ENCODE measurements at regions not wholly inside any gene's neighbourhood (a gene's known extent, or its start where the extent isn't known, plus 50 kb on each side); places are given as distances from the start of the nearest gene placed in this dataset.
"Not testable (repeated sequence)": the region's sequence is repeated elsewhere in the genome, so short reads cannot be mapped to it uniquely, and the experiment has no call there.

- intact Hi-C loops (cut with DNase I), result no loop called here
- ATAC-seq (peak; percentile 38 to 81 (median 74)), DNase-seq (peak; percentile 77 to 83)
- 17 to 19% (median 18%) methylated on average over 4 of the region's 4 CpGs for WGBS, 3 donors
- Histone ChIP-seq H3K4me1 (no peaks in the 10 kb centered on the region), H3K36me3 (ENCODE audit: insufficient read depth in 1 of 2, low read depth in 1 of 2) (no peaks in the 10 kb centered on the region), H3K27me3 (ENCODE audit: insufficient read depth in 3 of 3, low read length in 2 of 3) (peaks cover 0 to 7% (median 6%) of the 10 kb centered on the region in 3 donors), H3K9me3 (no peaks in the 10 kb centered on the region), H3K4me3 (no peak overlapping the region), H3K27ac (no peak overlapping the region)
- no peak for TF ChIP-seq CTCF (IDR thresholded peaks at IDR 0.05)
These were observed 64.1 kb upstream of the PDZD8 start for GRCh38 chr10:117439243-117439912.

GRCh38 chr10:117432866-117433265 lies 57.6 kb upstream of the PDZD8 start:
- ATAC-seq, result no peak
- H3K36me3 ChIP-seq (ENCODE audit: insufficient read depth in 1 of 2, low read depth in 1 of 2), result no peaks in the 10 kb centered on the region
- no peaks in the 10 kb centered on the region for H3K9me3 ChIP-seq
- intact Hi-C loops (cut with DNase I), result no loop called here
- DNase-seq, result no peak
- WGBS, 3 donors, result 67 to 69% (median 68%) methylated on average over 4 of the region's 4 CpGs
- no peak for TF ChIP-seq CTCF (IDR thresholded peaks at IDR 0.05)
- peaks cover 0 to 10% (median 9%) of the 10 kb centered on the region in 3 donors for H3K27me3 ChIP-seq (ENCODE audit: insufficient read depth in 3 of 3, low read length in 2 of 3)
- no peaks in the 10 kb centered on the region for H3K4me1 ChIP-seq
- no peak overlapping the region for H3K4me3 ChIP-seq
- H3K27ac ChIP-seq, result no peak overlapping the region

GRCh38 chr10:117431160-117431559 lies 55.9 kb upstream of the PDZD8 start:
- Histone ChIP-seq H3K4me3 (no peak overlapping the region), H3K36me3 (ENCODE audit: insufficient read depth in 1 of 2, low read depth in 1 of 2) (no peaks in the 10 kb centered on the region), H3K27ac (no peak overlapping the region), H3K9me3 (no peaks in the 10 kb centered on the region), H3K4me1 (no peaks in the 10 kb centered on the region), H3K27me3 (ENCODE audit: insufficient read depth in 3 of 3, low read length in 2 of 3) (peaks cover 0 to 9% (median 6%) of the 10 kb centered on the region in 3 donors)
- DNase-seq (no peak), ATAC-seq (no peak)
- intact Hi-C loops (cut with DNase I), result no loop called here
- no peak for TF ChIP-seq CTCF (IDR thresholded peaks at IDR 0.05)
- WGBS, 3 donors, result 60 to 70% (median 60%) methylated on average over 4 of the region's 4 CpGs

GRCh38 chr10:117430535-117430934 lies 55.3 kb upstream of the PDZD8 start:
- H3K27me3 ChIP-seq (ENCODE audit: insufficient read depth in 3 of 3, low read length in 2 of 3); H3K36me3 ChIP-seq (ENCODE audit: insufficient read depth in 1 of 2, low read depth in 1 of 2); DNase-seq; intact Hi-C loops (cut with DNase I); H3K9me3 ChIP-seq; ATAC-seq; H3K4me1 ChIP-seq; H3K4me3 ChIP-seq; H3K27ac ChIP-seq: not testable (repeated sequence)
- 89 to 96% (median 91%) methylated on average over 2 of the region's 2 CpGs for WGBS, 3 donors

- WGBS, 3 donors, result 34 to 45% (median 41%) methylated on average over 2 of the region's 2 CpGs
- TF ChIP-seq CTCF (IDR thresholded peaks at IDR 0.05), result no peak
These were observed 54.5 kb upstream of the PDZD8 start for GRCh38 chr10:117429643-117430265.

More at GRCh38 chr10:117429643-117430265, 54.5 kb upstream of the PDZD8 start:
- no peak overlapping the region for H3K4me3 ChIP-seq
- ATAC-seq, result no peak
- no peak for DNase-seq
- no peaks in the 10 kb centered on the region for H3K36me3 ChIP-seq (ENCODE audit: insufficient read depth in 1 of 2, low read depth in 1 of 2)
- H3K27me3 ChIP-seq (ENCODE audit: insufficient read depth in 3 of 3, low read length in 2 of 3), result peaks cover 0 to 9% (median 6%) of the 10 kb centered on the region in 3 donors
- intact Hi-C loops (cut with DNase I), result no loop called here
- H3K9me3 ChIP-seq, result no peaks in the 10 kb centered on the region
- H3K27ac ChIP-seq, result no peak overlapping the region
- no peaks in the 10 kb centered on the region for H3K4me1 ChIP-seq
